ENCODE measurements at regions not wholly inside any gene's neighbourhood (a gene's known extent, or its start where the extent isn't known, plus 50 kb on each side); places are given as distances from the start of the nearest gene placed in this dataset.

GRCh38 chr1:5621692-5622091, 370.5 kb downstream of the NPHP4 start:
- DNase-seq: no peak
- in situ Hi-C loops (cut with MboI; ENCODE audit: low pct_ligation_motif_present in 1 of 4, low pct_unique_long_range_greater_than_20kb in 1 of 4, low sequenced_read_pairs in 3 of 4): no loop called here
- TF ChIP-seq POLR2AphosphoS5 (IDR thresholded peaks at IDR 0.05): no peak
- TF ChIP-seq, protein P1, sequence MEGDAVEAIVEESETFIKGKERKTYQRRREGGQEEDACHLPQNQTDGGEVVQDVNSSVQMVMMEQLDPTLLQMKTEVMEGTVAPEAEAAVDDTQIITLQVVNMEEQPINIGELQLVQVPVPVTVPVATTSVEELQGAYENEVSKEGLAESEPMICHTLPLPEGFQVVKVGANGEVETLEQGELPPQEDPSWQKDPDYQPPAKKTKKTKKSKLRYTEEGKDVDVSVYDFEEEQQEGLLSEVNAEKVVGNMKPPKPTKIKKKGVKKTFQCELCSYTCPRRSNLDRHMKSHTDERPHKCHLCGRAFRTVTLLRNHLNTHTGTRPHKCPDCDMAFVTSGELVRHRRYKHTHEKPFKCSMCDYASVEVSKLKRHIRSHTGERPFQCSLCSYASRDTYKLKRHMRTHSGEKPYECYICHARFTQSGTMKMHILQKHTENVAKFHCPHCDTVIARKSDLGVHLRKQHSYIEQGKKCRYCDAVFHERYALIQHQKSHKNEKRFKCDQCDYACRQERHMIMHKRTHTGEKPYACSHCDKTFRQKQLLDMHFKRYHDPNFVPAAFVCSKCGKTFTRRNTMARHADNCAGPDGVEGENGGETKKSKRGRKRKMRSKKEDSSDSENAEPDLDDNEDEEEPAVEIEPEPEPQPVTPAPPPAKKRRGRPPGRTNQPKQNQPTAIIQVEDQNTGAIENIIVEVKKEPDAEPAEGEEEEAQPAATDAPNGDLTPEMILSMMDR (IDR thresholded peaks at IDR 0.05): no peak
- TF ChIP-seq EP300 (IDR thresholded peaks at IDR 0.05; ENCODE audit: low read depth): no peak
- TF ChIP-seq POLR2A (IDR thresholded peaks at IDR 0.05): no peak
- Histone ChIP-seq H3K4me3 (no peak overlapping the region), H3K27ac (no peak overlapping the region), H3K4me1 (no peaks in the 10 kb centered on the region), H3K36me3 (no peaks in the 10 kb centered on the region), H3K9me3 (no peaks in the 10 kb centered on the region), H3K27me3 (peaks cover 7% of the 10 kb centered on the region)
- WGBS, 2 donors (ENCODE audit: low coverage in 1 of 2): 33 to 80% methylated on average over 2 to 8 of the region's 8 CpGs
- intact Hi-C loops (cut with DNase I; ENCODE audit: low total_unique reads): no loop called here

- H3K9me3 ChIP-seq: no peaks in the 10 kb centered on the region
- H3K36me3 ChIP-seq: no peaks in the 10 kb centered on the region
- no peak overlapping the region for H3K27ac ChIP-seq
- no peak for DNase-seq
- intact Hi-C loops (cut with DNase I; ENCODE audit: low total_unique reads): no loop called here
- no peak for TF ChIP-seq POLR2AphosphoS5 (IDR thresholded peaks at IDR 0.05)
- TF ChIP-seq, protein P1 (IDR thresholded peaks at IDR 0.05): peak in 3 of 5 experiments; percentile 24 to 32 (median 31)
- 18 to 31% methylated on average over 2 to 3 of the region's 3 CpGs for WGBS, 2 donors (ENCODE audit: low coverage in 1 of 2)
- H3K4me1 ChIP-seq: no peaks in the 10 kb centered on the region
- no peak overlapping the region for H3K4me3 ChIP-seq
- peaks cover 7% of the 10 kb centered on the region for H3K27me3 ChIP-seq
- in situ Hi-C loops (cut with MboI; ENCODE audit: low pct_ligation_motif_present in 1 of 4, low pct_unique_long_range_greater_than_20kb in 1 of 4, low sequenced_read_pairs in 3 of 4): no loop called here
These were observed 371.2 kb downstream of the NPHP4 start for GRCh38 chr1:5620997-5621396.

DNA sequence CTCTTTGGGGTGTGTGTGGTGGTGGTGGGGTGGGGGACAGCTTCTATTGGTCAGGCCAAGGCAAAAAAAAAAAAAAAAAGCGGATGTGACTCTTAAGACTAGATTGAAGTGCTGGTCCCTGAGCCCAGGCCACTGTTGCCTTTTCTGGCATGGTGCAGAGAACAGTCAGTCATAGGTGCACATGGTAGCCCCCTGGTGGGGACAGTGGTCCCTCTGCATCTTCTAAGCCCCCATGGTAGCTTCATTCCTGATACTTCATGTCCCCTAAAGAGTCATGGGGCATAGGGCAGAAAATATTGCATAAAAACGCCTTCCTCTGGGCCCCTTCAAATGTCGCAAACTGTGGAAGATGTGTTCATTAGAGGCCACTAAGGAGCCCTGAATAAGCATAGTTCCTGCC, 371.8 kb downstream of the NPHP4 start:
- no peak overlapping the region for H3K4me3 ChIP-seq
- no peaks in the 10 kb centered on the region for H3K36me3 ChIP-seq
- in situ Hi-C loops (cut with MboI; ENCODE audit: low pct_ligation_motif_present in 1 of 4, low pct_unique_long_range_greater_than_20kb in 1 of 4, low sequenced_read_pairs in 3 of 4): no loop called here
- intact Hi-C loops (cut with DNase I; ENCODE audit: low total_unique reads): no loop called here
- TF ChIP-seq POLR2A (IDR thresholded peaks at IDR 0.05): no peak
- H3K27me3 ChIP-seq: peaks cover 7% of the 10 kb centered on the region
- H3K27ac ChIP-seq: no peak overlapping the region
- H3K9me3 ChIP-seq: no peaks in the 10 kb centered on the region
- 72% methylated on average over 3 of the region's 3 CpGs; no CpG with 5 or more reads in 1 of the 2 donors for WGBS, 2 donors (ENCODE audit: low coverage in 1 of 2)
- no peak for DNase-seq
- no peaks in the 10 kb centered on the region for H3K4me1 ChIP-seq

GRCh38 chr1:5619469-5619868, 372.8 kb downstream of the NPHP4 start:
- no peaks in the 10 kb centered on the region for H3K36me3 ChIP-seq
- no peak overlapping the region for H3K4me3 ChIP-seq
- H3K4me1 ChIP-seq: no peaks in the 10 kb centered on the region
- in situ Hi-C loops (cut with MboI; ENCODE audit: low pct_ligation_motif_present in 1 of 4, low pct_unique_long_range_greater_than_20kb in 1 of 4, low sequenced_read_pairs in 3 of 4): no loop called here
- intact Hi-C loops (cut with DNase I; ENCODE audit: low total_unique reads): no loop called here
- peaks cover 7% of the 10 kb centered on the region for H3K27me3 ChIP-seq
- H3K27ac ChIP-seq: no peak overlapping the region
- DNase-seq: no peak
- 63 to 88% methylated on average over 1 of the region's 1 CpG for WGBS, 2 donors (ENCODE audit: low coverage in 1 of 2)
- TF ChIP-seq POLR2A (IDR thresholded peaks at IDR 0.05) (no peak), EP300 (IDR thresholded peaks at IDR 0.05; ENCODE audit: low read depth) (no peak), POLR2AphosphoS5 (IDR thresholded peaks at IDR 0.05) (no peak)
- TF ChIP-seq, protein P1 (IDR thresholded peaks at IDR 0.05): no peak
- H3K9me3 ChIP-seq: no peaks in the 10 kb centered on the region

- Histone ChIP-seq H3K4me3 (no peak overlapping the region), H3K9me3 (no peaks in the 10 kb centered on the region), H3K27me3 (peaks cover 8% of the 10 kb centered on the region), H3K27ac (no peak overlapping the region), H3K36me3 (no peaks in the 10 kb centered on the region), H3K4me1 (no peaks in the 10 kb centered on the region)
- intact Hi-C loops (cut with DNase I; ENCODE audit: low total_unique reads): no loop called here
- WGBS, 2 donors (ENCODE audit: low coverage in 1 of 2): 71 to 93% methylated on average over 3 to 15 of the region's 15 CpGs
- TF ChIP-seq POLR2AphosphoS5 (IDR thresholded peaks at IDR 0.05) (no peak), EP300 (IDR thresholded peaks at IDR 0.05; ENCODE audit: low read depth) (no peak), POLR2A (IDR thresholded peaks at IDR 0.05) (no peak)
- TF ChIP-seq, protein P1 (IDR thresholded peaks at IDR 0.05): no peak
- in situ Hi-C loops (cut with MboI; ENCODE audit: low pct_ligation_motif_present in 1 of 4, low pct_unique_long_range_greater_than_20kb in 1 of 4, low sequenced_read_pairs in 3 of 4): no loop called here
- DNase-seq: no peak
These were observed 374.7 kb downstream of the NPHP4 start for GRCh38 chr1:5617546-5617945.
